NCI-H2171 treated with DMSO at 0.1 percent for 48 hours (cell line): ENCODE measurements at regions not wholly inside any gene's neighbourhood (a gene's known extent, or its start where the extent isn't known, plus 50 kb on each side); places are given as distances from the start of the nearest gene placed in this dataset.
A peak's percentile ranks its signal among the peaks of the same experiment; 100 is the strongest.
"Not testable (repeated sequence)": the region's sequence is repeated elsewhere in the genome, so short reads cannot be mapped to it uniquely, and the experiment has no call there.

ENCODE experiments used
- DNase-seq: peaks from one replicate; lab custom pipeline; 2025; lab: John Stamatoyannopoulos, UW

- DNase-seq: no peak
Observed at GRCh38 chr1:182159443-182159842, 97.9 kb upstream of the ZNF648 start.

- DNase-seq: no peak
Observed at GRCh38 chr1:182157187-182157586, 95.7 kb upstream of the ZNF648 start.

- not testable (repeated sequence) for DNase-seq
Observed at GRCh38 chr1:182154425-182154824, 92.9 kb upstream of the ZNF648 start.

- DNase-seq: no peak
Observed at GRCh38 chr1:182149411-182149965, 88.0 kb upstream of the ZNF648 start.

- no peak for DNase-seq
Observed at GRCh38 chr1:182147951-182148350, 86.4 kb upstream of the ZNF648 start.

GRCh38 chr1:182147136-182147820 lies 85.8 kb upstream of the ZNF648 start:
- no peak for DNase-seq

- DNase-seq: no peak
Observed at GRCh38 chr1:182146286-182146685, 84.8 kb upstream of the ZNF648 start.

GRCh38 chr1:182145441-182145840 lies 83.9 kb upstream of the ZNF648 start:
- DNase-seq: no peak

GRCh38 chr1:182144646-182145030 lies 83.1 kb upstream of the ZNF648 start:
- no peak for DNase-seq

- DNase-seq: peak; percentile 33
Observed at GRCh38 chr1:182143825-182144645, 82.5 kb upstream of the ZNF648 start.

- peak; percentile 83 for DNase-seq
Observed at GRCh38 chr1:182143154-182143657, 81.7 kb upstream of the ZNF648 start.

GRCh38 chr1:182142621-182143020 lies 81.1 kb upstream of the ZNF648 start:
- no peak for DNase-seq

- DNase-seq: no peak
Observed at GRCh38 chr1:182141040-182141439, 79.5 kb upstream of the ZNF648 start.

- no peak for DNase-seq
Observed at GRCh38 chr1:182139496-182139895, 78.0 kb upstream of the ZNF648 start.

- DNase-seq: no peak
Observed at GRCh38 chr1:182137546-182137945, 76.0 kb upstream of the ZNF648 start.

GRCh38 chr1:182135946-182136345 lies 74.4 kb upstream of the ZNF648 start:
- DNase-seq: no peak

GRCh38 chr1:182134257-182134656 lies 72.7 kb upstream of the ZNF648 start:
- no peak for DNase-seq

GRCh38 chr1:182133181-182133580 lies 71.7 kb upstream of the ZNF648 start:
- no peak for DNase-seq

GRCh38 chr1:182129398-182129797 lies 67.9 kb upstream of the ZNF648 start:
- DNase-seq: no peak

GRCh38 chr1:182128502-182128901 lies 67.0 kb upstream of the ZNF648 start:
- DNase-seq: no peak

- no peak for DNase-seq
Observed at GRCh38 chr1:182127656-182128055, 66.1 kb upstream of the ZNF648 start.

GRCh38 chr1:182126272-182126800 lies 64.8 kb upstream of the ZNF648 start:
- no peak for DNase-seq

GRCh38 chr1:182122913-182123260 lies 61.4 kb upstream of the ZNF648 start:
- no peak for DNase-seq
